ENCODE measurements at regions not wholly inside any gene's neighbourhood (a gene's known extent, or its start where the extent isn't known, plus 50 kb on each side); places are given as distances from the start of the nearest gene placed in this dataset.

DNA sequence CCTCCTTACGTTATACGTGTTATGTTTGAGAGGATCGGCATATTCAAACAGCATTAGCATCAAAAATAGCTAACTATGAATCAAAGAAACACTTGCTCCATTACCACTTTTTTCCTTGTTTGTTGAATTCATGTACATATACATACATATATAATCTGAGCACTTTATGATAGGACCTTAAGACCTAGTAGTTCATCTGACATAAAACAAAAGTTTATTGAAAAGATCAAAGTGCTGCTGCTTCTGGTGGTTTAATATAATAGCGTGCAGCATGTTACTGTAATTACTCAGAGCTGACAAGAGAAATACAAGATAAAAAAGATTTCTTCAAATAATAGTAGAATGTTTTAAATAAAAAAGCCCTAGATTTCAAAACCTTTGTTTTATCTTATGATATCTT is 1850.9 kb upstream of the LRRTM1 start:
- intact Hi-C loops (cut with DNase I), result no loop called here
- WGBS, 2 donors, result 80 to 87% methylated on average over 4 of the region's 4 CpGs
- ATAC-seq (no peak), FAIRE-seq (no peak), DNase-seq (no peak)
- no peak overlapping the region for H3K4me3 ChIP-seq
- no peaks in the 10 kb centered on the region for H3K36me3 ChIP-seq
- no peaks in the 10 kb centered on the region for H3K27me3 ChIP-seq
- no peaks in the 10 kb centered on the region for H3K9me3 ChIP-seq
- H3K4me1 ChIP-seq, result no peaks in the 10 kb centered on the region
- no peak overlapping the region for H3K27ac ChIP-seq
- TF ChIP-seq, protein P1, sequence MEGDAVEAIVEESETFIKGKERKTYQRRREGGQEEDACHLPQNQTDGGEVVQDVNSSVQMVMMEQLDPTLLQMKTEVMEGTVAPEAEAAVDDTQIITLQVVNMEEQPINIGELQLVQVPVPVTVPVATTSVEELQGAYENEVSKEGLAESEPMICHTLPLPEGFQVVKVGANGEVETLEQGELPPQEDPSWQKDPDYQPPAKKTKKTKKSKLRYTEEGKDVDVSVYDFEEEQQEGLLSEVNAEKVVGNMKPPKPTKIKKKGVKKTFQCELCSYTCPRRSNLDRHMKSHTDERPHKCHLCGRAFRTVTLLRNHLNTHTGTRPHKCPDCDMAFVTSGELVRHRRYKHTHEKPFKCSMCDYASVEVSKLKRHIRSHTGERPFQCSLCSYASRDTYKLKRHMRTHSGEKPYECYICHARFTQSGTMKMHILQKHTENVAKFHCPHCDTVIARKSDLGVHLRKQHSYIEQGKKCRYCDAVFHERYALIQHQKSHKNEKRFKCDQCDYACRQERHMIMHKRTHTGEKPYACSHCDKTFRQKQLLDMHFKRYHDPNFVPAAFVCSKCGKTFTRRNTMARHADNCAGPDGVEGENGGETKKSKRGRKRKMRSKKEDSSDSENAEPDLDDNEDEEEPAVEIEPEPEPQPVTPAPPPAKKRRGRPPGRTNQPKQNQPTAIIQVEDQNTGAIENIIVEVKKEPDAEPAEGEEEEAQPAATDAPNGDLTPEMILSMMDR (IDR thresholded peaks at IDR 0.05), result no peak

DNA sequence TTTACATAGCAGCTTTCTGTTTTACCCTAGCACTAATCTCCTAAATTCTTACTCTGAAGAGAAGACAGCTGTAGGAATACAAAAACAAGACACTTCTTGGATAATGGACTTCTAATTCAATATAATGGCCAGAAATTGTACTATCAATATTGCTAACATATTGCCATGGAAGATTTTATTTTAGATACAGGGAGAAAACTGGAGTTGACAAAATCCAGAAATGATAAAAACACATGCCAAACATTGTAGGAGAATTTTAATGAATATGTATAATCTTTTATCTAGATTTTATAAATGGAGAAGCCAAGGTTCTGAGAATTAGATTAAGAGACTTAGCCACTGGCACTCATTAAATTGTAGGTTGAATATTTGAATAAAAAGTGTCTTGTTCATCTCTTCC is 1838.8 kb upstream of the LRRTM1 start:
- no peak overlapping the region for H3K4me3 ChIP-seq
- intact Hi-C loops (cut with DNase I), result no loop called here
- H3K27ac ChIP-seq, result no peak overlapping the region
- no peak for FAIRE-seq
- peaks cover 0 to 8% (median 6%) of the 10 kb centered on the region in 3 donors for H3K4me1 ChIP-seq
- DNase-seq, result no peak
- TF ChIP-seq, protein P1 (IDR thresholded peaks at IDR 0.05), result no peak
- no peaks in the 10 kb centered on the region for H3K9me3 ChIP-seq
- no peaks in the 10 kb centered on the region for H3K36me3 ChIP-seq
- ATAC-seq, result no peak
- no peaks in the 10 kb centered on the region for H3K27me3 ChIP-seq

GRCh38 chr2:82139979-82140611 is 1835.5 kb upstream of the LRRTM1 start:
- TF ChIP-seq, protein P1 (IDR thresholded peaks at IDR 0.05), result no peak
- ATAC-seq (peak; percentile 82 to 94 (median 88)), DNase-seq (peak in 2 of 6 donors; percentile 13 to 14), FAIRE-seq (peak; percentile 93)
- no peaks in the 10 kb centered on the region for H3K27me3 ChIP-seq
- H3K9me3 ChIP-seq, result no peaks in the 10 kb centered on the region
- intact Hi-C loops (cut with DNase I), result no loop called here
- peak overlapping the region in 1 of 4 donors; percentile 37 for H3K27ac ChIP-seq
- H3K36me3 ChIP-seq, result no peaks in the 10 kb centered on the region
- H3K4me3 ChIP-seq, result no peak overlapping the region
- 17% methylated on average over 5 of the region's 5 CpGs for WGBS, 2 donors
- H3K4me1 ChIP-seq, result peaks cover 0 to 8% (median 6%) of the 10 kb centered on the region in 3 donors

GRCh38 chr2:82137441-82137840 is 1832.9 kb upstream of the LRRTM1 start:
- Histone ChIP-seq H3K9me3 (no peaks in the 10 kb centered on the region), H3K27me3 (no peaks in the 10 kb centered on the region), H3K36me3 (no peaks in the 10 kb centered on the region), H3K4me3 (no peak overlapping the region), H3K4me1 (peaks cover 0 to 8% (median 6%) of the 10 kb centered on the region in 3 donors), H3K27ac (no peak overlapping the region)
- DNase-seq (no peak), FAIRE-seq (no peak), ATAC-seq (no peak)
- 90 to 95% methylated on average over 8 of the region's 8 CpGs for WGBS, 2 donors
- TF ChIP-seq, protein P1 (IDR thresholded peaks at IDR 0.05), result no peak
- intact Hi-C loops (cut with DNase I), result no loop called here

- 66 to 74% methylated on average over 3 of the region's 3 CpGs for WGBS, 2 donors
- FAIRE-seq, result no peak
- H3K9me3 ChIP-seq, result no peaks in the 10 kb centered on the region
- TF ChIP-seq, protein P1 (IDR thresholded peaks at IDR 0.05), result no peak
- no peak for ATAC-seq
- H3K36me3 ChIP-seq, result no peaks in the 10 kb centered on the region
- no peak for DNase-seq
- H3K4me3 ChIP-seq, result no peak overlapping the region
- no peaks in the 10 kb centered on the region for H3K4me1 ChIP-seq
- H3K27ac ChIP-seq, result no peak overlapping the region
- intact Hi-C loops (cut with DNase I), result no loop called here
- no peaks in the 10 kb centered on the region for H3K27me3 ChIP-seq
Measured at GRCh38 chr2:82128051-82128450, 1823.5 kb upstream of the LRRTM1 start.

Measured in pancreas (tissue), 10 donors.